GM18870 (cell line): ENCODE measurements at regions not wholly inside any gene's neighbourhood (a gene's known extent, or its start where the extent isn't known, plus 50 kb on each side); places are given as distances from the start of the nearest gene placed in this dataset.

Experiments used
- ATAC-seq: cut with Tn5 transposase; IDR thresholded peaks from one replicate; pipeline ENCODE4 v1.9.1; 2021; ENCODE audit warnings: moderate library complexity; ENCODE audit not compliant: unreplicated experiment

GRCh38 chr14:34350903-34351302, 111.1 kb downstream of the SPTSSA start:
- ATAC-seq, result no peak

DNA sequence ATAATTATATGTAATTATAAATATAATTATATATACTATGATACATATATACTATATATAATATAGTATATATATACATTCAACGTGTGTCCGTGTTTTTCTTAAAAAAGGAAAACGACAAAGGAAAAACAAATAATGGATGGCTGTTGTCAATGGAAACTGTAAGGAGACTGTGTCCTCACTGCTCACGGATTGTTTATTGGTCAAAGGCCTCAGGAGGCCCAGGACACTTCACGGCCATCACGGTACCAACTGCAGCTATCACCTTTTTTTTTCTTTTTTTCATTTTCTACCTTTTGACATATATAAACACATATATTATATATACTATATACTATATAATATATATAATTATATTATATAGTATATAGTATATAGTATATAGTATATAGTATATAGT, 113.4 kb downstream of the SPTSSA start:
- ATAC-seq, result no peak

DNA sequence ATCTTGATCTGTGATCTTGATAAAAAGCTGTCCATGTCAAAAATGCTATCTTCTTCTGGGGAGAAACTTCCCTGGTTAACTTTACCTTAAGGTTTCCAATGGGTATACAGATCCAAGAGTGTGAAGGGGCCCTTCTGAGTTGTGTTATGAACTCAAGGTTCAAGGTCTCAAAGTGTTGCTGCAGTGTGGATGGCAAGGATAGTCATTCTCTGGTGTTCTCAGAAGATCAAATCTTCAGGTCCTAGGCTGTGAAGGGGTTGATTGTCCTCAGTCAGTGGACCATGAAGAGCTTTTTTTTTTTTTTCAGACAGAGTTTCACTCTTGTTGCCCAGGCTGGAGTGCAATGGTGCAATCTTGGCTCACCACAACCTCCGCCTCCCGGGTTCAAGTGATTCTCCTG, 114.4 kb downstream of the SPTSSA start:
- ATAC-seq, result peak; percentile 69

DNA sequence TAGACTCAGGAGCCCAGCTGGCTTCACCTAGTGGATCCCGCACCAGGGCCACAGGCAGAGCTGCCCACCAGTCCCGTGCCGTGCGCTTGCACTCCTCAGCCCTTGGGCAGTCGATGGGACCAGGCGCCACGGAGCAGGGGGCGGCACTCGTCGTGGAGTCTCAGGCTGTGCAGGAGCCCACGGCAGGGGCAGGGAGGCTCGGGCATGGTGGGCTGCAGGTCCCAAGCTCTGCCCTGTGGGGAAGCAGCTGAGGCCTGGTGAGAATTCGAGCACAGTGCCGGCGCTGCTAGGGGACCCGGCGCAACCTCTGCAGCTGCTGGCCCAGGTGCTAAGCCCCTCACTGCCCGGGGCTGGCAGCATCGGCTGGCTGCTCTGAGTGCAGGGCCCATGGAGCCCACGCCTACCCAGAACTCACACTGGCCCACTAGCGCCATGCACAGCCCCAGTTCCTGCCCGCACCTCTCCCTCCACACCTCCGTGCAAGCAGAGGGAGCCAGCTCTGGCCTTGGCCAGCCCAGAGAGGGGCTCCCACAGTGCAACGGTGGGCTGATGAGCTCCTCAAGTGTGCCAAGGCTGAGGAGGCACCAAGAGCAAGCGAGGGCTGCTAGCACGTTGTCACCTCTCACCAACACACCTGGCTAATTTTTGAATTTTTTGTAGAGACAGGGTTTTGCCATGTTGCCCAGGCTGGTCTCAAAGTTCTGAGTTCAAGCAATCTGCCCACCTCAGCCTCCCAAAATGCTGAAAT, 116.1 kb downstream of the SPTSSA start:
- ATAC-seq, result no peak

DNA sequence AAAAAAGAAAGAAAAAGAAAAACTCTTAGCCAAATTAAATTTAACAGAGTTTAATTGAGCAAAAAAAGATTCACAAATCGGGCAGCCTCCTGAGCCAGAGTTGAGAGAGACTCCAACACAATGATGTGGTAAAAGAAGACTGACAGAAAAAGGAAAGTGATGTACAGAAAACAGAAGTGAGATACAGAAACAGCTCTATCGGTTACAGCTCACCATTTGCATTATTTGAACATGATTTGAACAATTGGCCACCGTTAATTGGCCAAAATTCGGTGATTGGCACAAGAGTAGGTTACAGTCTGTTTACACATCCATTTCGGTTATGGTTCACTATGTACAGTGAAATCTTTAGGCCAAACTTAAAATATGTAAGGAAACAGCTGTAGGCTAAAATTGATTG, 117.7 kb downstream of the SPTSSA start:
- no peak for ATAC-seq

DNA sequence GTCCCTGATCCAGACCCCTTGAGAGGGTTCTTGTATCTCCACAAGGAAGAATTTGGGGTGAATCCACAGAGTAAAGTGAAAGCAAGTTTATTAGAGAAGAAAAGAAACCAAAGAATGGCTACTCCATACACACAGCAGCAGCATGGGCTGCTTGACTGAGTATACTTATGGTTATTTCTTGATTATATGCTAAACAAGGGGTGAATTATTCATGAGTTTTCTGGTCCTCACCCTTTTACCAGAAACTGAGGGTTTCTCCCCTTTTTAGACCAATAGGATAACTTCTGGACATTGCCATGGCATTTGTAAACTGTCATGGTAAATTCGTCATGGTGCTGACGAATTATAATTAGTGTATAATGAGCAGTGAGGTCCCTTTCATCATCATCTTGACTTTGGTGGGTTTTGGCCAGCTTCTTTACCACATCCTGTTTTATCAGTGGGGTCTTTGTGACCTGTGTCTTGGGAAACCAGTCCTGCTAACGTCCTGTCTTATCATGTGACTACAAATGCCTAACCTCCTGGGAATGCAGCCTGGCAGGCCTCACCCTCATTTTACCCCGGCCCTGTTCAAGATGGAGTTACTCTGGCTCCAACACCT, 121.9 kb downstream of the SPTSSA start:
- no peak for ATAC-seq

- no peak for ATAC-seq
Measured at GRCh38 chr14:34338056-34338455, 124.0 kb downstream of the SPTSSA start.

- ATAC-seq, result no peak
Measured at GRCh38 chr14:34336501-34336900, 125.5 kb downstream of the SPTSSA start.

DNA sequence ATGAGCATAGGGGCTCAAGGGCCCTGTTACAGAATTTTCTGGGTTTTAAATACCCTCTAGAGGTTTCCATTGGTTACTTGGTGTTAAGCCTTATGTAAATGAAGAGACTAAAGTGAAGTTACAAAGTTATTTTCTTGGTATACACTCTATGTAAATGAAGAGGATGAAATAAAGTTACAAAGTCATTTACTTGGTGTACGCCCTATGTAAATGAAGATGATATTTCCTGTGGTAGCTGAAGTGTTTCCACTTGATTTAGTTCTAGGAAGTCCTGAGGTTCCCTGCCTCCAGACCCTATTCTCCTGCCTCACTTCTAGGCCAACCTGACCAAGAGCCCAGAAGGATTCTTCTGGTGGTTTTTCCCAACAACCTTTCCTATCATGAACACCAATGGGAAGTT, 126.1 kb downstream of the SPTSSA start:
- no peak for ATAC-seq

DNA sequence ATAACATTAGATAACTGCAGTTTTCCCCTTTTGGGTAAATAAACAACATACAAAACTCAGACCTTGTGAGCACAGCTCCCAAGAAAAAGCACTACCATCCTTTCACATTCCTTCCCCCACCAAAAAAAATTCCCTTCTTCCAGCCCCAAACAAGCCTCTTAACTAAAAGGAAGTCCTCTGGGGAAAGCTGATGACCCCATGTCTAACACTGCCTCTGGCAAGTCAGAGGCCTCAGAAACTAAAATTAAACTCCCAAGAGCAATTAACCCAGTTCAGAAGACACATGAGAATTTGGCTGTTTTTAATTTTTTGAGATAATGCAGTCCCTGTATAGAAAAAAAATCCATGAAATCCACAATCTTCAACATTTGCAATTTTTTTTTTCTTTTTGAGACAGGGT, 127.7 kb downstream of the SPTSSA start:
- ATAC-seq, result no peak

DNA sequence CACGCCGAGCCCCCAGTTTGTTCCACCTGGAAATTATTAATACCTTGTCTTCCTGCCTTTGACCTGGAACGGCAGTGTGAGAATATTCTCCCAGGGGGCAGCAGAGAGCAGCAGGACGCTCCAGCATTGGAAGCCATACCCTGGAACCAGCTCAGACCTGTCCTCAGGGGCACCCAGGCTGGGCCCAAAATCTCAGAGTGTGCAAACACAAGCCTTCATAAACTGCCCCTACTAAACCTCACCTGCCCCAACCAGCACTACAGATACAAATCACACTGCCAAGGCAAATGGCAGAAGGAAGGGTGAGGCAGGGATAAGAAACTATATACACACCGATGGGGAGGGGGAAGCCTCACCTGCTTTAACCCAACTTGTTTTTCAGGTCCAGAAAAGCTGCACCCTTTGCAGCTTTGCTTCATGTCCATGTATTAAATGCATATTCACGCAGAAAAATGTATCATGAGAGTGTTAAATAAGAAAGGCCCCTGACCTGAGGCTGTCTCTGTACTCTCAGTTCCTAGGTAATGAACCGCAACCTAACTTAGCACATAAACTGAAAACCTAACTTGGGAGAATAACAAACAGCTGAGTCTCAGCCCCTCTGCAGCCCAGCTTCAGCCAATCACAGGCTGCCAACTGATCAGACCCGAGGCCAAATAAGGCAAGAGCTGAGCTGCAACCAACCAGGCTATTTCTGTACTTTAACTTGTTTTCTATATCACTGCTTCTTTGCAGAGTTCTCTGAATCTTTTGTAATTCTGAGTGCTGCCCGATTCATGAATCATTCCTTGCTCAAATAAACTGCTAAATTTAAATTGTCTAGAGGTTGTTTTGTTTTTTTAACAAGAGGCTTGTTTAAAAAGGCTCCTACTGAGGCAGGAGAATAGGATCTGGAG, 130.1 kb downstream of the SPTSSA start:
- peak; percentile 69 for ATAC-seq

- ATAC-seq, result no peak
Measured at GRCh38 chr14:34330846-34331245, 131.2 kb downstream of the SPTSSA start.

GRCh38 chr14:34329301-34329700, 132.7 kb downstream of the SPTSSA start:
- ATAC-seq, result no peak

DNA sequence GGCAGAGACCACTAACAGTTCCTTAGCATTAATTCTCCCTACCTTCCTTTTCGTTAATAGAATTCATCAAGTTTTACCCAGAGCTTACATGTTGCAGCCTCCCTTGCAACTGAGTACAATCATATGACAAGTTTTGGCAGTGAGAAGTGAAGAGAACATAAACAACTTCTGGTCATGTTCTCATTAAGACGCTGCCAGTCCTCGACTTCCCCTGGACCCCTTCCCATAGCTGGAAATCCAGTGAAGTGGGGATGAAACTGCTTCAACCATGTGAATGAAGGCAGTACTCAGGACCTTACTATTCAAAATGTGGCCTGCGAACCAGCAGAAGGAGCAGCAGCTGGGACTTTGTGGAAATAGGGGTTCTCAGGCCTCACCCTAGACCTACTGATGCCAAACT, 133.9 kb downstream of the SPTSSA start:
- ATAC-seq, result no peak

- ATAC-seq, result no peak
Measured at GRCh38 chr14:34325493-34325892, 136.5 kb downstream of the SPTSSA start.

DNA sequence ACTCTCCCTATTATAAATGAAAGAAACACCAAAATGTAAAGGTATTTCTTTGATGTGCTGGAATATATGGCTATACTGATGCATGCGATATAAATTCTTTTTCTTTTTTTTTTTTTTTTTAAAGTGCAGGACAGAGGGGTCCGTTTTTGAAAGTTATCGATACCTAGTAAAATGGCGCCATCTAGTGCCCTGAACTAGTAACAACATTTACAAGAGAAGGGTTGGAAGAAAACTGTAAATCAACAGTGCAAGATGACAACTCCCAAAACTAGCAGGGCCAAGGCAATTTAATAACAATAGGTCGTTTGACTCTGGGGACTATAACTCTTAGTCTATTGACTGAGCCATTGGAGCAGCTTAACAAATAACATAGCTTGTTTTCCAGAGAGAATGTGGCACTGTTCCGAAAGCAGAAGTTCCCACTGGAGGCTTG, 137.7 kb downstream of the SPTSSA start:
- no peak for ATAC-seq

GRCh38 chr14:34322940-34323418, 139.1 kb downstream of the SPTSSA start:
- peak; percentile 69 for ATAC-seq

DNA sequence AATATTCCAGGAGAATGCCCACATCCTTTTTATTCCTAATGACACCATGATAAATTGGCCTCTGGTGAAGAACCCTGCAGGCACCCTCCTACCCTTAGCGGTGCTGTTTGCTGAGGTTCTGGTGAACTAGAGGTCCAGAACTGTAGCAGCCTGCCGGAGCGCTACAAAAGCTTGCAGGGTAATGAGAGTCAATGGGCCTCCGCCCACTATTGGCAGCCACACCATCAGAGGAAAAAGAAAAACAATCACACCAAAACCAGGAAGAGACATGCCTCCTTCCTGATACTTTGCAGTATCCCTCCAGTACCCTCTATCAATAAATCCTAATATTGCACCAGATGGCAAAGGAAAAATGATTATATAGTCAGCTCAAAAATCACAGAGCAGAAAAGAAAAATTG, 142.9 kb downstream of the SPTSSA start:
- ATAC-seq, result no peak

- ATAC-seq, result no peak
Measured at GRCh38 chr14:34318014-34318413, 144.0 kb downstream of the SPTSSA start.

- no peak for ATAC-seq
Measured at GRCh38 chr14:34310724-34311123, 151.3 kb downstream of the SPTSSA start.

- no peak for ATAC-seq
Measured at GRCh38 chr14:34303811-34304210, 158.2 kb downstream of the SPTSSA start.

- ATAC-seq, result no peak
Measured at GRCh38 chr14:34302654-34303053, 159.4 kb downstream of the SPTSSA start.
